ENCODE measurements at regions not wholly inside any gene's neighbourhood (a gene's known extent, or its start where the extent isn't known, plus 50 kb on each side); places are given as distances from the start of the nearest gene placed in this dataset.
A peak's percentile ranks its signal among the peaks of the same experiment; 100 is the strongest.

DNA sequence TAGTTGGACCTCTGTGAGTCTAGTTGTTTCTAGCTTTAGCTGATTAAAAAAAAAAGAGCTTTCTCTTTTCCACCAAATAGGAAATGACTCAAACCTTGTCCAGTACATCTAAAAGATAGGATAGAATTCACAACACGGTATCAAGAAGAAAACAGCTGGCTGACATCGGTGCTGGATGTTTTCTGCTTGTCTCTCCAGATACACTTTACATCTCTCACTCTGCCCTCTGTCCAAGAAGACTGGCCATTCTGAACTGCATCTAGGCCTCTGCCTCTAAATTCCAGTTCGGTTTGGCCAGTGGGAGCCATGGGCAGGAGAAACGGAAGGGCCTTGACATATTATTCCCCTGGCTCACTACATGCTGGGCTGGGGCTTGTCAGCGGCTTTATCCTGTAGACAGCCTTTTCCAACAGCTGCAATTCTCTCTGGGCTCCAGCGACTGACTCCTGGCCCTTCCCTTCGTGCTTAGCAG is 57.3 kb upstream of the SHISA3 start:
- no peaks in the 10 kb centered on the region for H3K27me3 ChIP-seq (replicated peaks; ENCODE audit: control insufficient read depth, insufficient read depth, low read length)
- no peaks in the 10 kb centered on the region for H3K36me3 ChIP-seq (ENCODE audit: control insufficient read depth, insufficient read depth, low read length, severe bottlenecking)
- no peaks in the 10 kb centered on the region for H3K9me3 ChIP-seq (ENCODE audit: control insufficient read depth, low read length)
- peaks cover 14% of the 10 kb centered on the region for H3K4me1 ChIP-seq (ENCODE audit: control insufficient read depth, insufficient read depth, low read length)
- no peak for DNase-seq (ENCODE audit: low read depth)
- H3K4me3 ChIP-seq (ENCODE audit: low read length), result no peak overlapping the region
- peak overlapping the region; percentile 53 for H3K9ac ChIP-seq (ENCODE audit: low read length)

- Histone ChIP-seq H3K36me3 (ENCODE audit: control insufficient read depth, insufficient read depth, low read length, severe bottlenecking) (no peaks in the 10 kb centered on the region), H3K9ac (ENCODE audit: low read length) (no peak overlapping the region), H3K27me3 (replicated peaks; ENCODE audit: control insufficient read depth, insufficient read depth, low read length) (no peaks in the 10 kb centered on the region), H3K4me3 (ENCODE audit: low read length) (no peak overlapping the region), H3K9me3 (ENCODE audit: control insufficient read depth, low read length) (no peaks in the 10 kb centered on the region), H3K4me1 (ENCODE audit: control insufficient read depth, insufficient read depth, low read length) (peaks cover 14% of the 10 kb centered on the region)
- DNase-seq (ENCODE audit: low read depth), result no peak
These were observed 55.7 kb upstream of the SHISA3 start for GRCh38 chr4:42341518-42342026.

DNA sequence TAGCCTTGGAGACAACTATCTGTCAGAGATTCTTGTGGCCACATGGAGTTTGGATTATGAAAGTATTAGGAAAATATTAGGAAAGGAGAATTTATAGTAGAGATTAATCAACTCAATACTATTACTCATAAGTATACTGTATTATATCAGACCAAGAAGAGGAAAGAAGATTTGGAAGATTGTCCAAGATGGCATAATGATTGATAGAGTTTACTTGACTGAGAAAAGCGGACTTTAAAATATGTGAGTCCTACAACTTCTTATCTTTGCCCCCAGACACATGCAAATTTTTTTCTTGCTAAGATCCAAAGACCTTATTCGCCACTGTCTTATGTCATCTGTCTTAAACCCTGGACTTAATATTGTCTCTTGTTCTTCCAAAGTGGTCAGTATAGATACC is 54.8 kb upstream of the SHISA3 start:
- Histone ChIP-seq H3K27me3 (replicated peaks; ENCODE audit: control insufficient read depth, insufficient read depth, low read length) (no peaks in the 10 kb centered on the region), H3K9ac (ENCODE audit: low read length) (no peak overlapping the region), H3K4me1 (ENCODE audit: control insufficient read depth, insufficient read depth, low read length) (peaks cover 14% of the 10 kb centered on the region), H3K36me3 (ENCODE audit: control insufficient read depth, insufficient read depth, low read length, severe bottlenecking) (no peaks in the 10 kb centered on the region), H3K9me3 (ENCODE audit: control insufficient read depth, low read length) (no peaks in the 10 kb centered on the region), H3K4me3 (ENCODE audit: low read length) (no peak overlapping the region)
- no peak for DNase-seq (ENCODE audit: low read depth)

DNA sequence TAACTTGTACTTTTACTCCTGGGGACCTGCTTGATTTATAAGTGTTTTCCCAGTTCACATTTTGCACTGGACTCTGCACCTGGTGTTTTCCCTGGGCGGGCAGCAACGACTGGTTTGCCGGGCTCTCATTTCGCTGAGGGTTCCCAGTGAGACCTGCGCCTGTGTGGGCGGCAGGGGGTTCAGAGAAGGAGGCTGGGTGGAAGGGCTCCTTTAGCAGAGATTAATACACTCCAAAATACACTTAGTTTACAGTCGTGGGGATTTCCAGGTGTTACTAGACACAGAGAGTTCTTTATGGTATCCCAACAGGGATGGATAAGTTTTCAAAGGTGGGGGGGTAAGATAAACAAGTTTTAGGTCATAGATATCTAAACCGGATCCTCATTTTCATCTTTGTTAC is 53.0 kb upstream of the SHISA3 start:
- H3K4me1 ChIP-seq (ENCODE audit: control insufficient read depth, insufficient read depth, low read length), result peaks cover 21% of the 10 kb centered on the region
- DNase-seq (ENCODE audit: low read depth), result no peak
- H3K9ac ChIP-seq (ENCODE audit: low read length), result no peak overlapping the region

DNA sequence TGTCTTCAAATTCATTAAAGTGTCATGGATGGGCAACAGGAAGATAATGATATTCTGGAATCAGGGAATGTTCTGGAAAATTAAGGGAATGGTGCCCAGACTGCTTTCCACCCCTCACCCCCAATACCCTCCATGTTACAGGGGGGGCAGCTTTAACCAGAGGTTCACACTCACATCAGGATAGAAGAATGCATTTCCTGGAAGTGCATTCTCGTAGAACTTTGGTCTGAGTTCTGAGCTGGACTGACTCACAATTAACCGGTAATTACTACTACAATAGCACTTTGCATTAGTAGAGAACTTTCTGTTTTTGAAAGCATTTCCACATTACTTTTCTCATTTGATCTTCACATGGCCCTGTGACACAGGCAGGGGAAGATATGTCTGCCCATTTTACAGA is 52.5 kb upstream of the SHISA3 start:
- no peaks in the 10 kb centered on the region for H3K27me3 ChIP-seq (replicated peaks; ENCODE audit: control insufficient read depth, insufficient read depth, low read length)
- no peaks in the 10 kb centered on the region for H3K36me3 ChIP-seq (ENCODE audit: control insufficient read depth, insufficient read depth, low read length, severe bottlenecking)
- H3K4me1 ChIP-seq (ENCODE audit: control insufficient read depth, insufficient read depth, low read length), result peaks cover 18% of the 10 kb centered on the region
- H3K9ac ChIP-seq (ENCODE audit: low read length), result no peak overlapping the region
- no peak for DNase-seq (ENCODE audit: low read depth)
- no peak overlapping the region for H3K4me3 ChIP-seq (ENCODE audit: low read length)
- H3K9me3 ChIP-seq (ENCODE audit: control insufficient read depth, low read length), result no peaks in the 10 kb centered on the region

More for the DNA sequence above, 53.0 kb upstream of the SHISA3 start:
- no peaks in the 10 kb centered on the region for H3K9me3 ChIP-seq (ENCODE audit: control insufficient read depth, low read length)
- no peak overlapping the region for H3K4me3 ChIP-seq (ENCODE audit: low read length)
- H3K36me3 ChIP-seq (ENCODE audit: control insufficient read depth, insufficient read depth, low read length, severe bottlenecking), result no peaks in the 10 kb centered on the region
- H3K27me3 ChIP-seq (replicated peaks; ENCODE audit: control insufficient read depth, insufficient read depth, low read length), result no peaks in the 10 kb centered on the region

DNA sequence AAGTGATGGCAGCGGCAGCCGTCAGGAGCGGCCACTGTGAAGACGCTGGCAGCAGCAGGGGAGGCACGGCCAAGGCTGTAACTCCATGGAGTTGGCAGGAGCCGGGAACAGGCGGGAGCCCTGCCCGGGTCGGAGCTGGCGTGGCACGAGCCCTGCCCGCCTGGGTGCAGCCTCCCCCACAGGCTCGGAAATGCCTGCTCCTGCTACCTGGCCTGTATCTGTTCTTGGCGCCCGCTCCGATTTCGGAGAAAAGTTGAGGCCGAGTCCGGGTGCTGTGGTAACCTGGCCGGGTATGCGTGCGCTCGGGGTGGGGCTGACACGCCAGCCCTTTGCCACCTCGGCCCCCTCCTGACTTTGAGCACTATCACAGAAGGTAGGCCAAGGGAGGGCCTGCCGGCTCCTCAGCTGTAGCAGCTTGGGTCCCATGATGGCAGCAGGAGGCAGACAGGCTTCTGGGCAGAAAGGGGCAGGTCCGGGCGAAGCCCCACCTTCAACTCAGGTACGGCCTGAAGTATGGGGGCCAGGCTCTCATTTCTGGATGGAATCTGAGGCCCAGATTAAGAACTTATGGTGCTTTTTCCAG is 51.2 kb upstream of the SHISA3 start:
- Histone ChIP-seq H3K27me3 (replicated peaks; ENCODE audit: control insufficient read depth, insufficient read depth, low read length) (no peaks in the 10 kb centered on the region), H3K4me3 (ENCODE audit: low read length) (no peak overlapping the region), H3K4me1 (ENCODE audit: control insufficient read depth, insufficient read depth, low read length) (peaks cover 8% of the 10 kb centered on the region), H3K9ac (ENCODE audit: low read length) (no peak overlapping the region), H3K9me3 (ENCODE audit: control insufficient read depth, low read length) (no peaks in the 10 kb centered on the region), H3K36me3 (ENCODE audit: control insufficient read depth, insufficient read depth, low read length, severe bottlenecking) (no peaks in the 10 kb centered on the region)
- no peak for DNase-seq (ENCODE audit: low read depth)

- no peak overlapping the region for H3K4me3 ChIP-seq (ENCODE audit: low read length)
- no peak for DNase-seq (ENCODE audit: low read depth)
- no peaks in the 10 kb centered on the region for H3K9me3 ChIP-seq (ENCODE audit: control insufficient read depth, low read length)
- no peaks in the 10 kb centered on the region for H3K36me3 ChIP-seq (ENCODE audit: control insufficient read depth, insufficient read depth, low read length, severe bottlenecking)
- peaks cover 8% of the 10 kb centered on the region for H3K4me1 ChIP-seq (ENCODE audit: control insufficient read depth, insufficient read depth, low read length)
- no peak overlapping the region for H3K9ac ChIP-seq (ENCODE audit: low read length)
- no peaks in the 10 kb centered on the region for H3K27me3 ChIP-seq (replicated peaks; ENCODE audit: control insufficient read depth, insufficient read depth, low read length)
These were observed 50.2 kb upstream of the SHISA3 start for GRCh38 chr4:42347076-42347475.

Data from adipocyte (in vitro differentiated cells).